ENCODE measurements at regions not wholly inside any gene's neighbourhood (a gene's known extent, or its start where the extent isn't known, plus 50 kb on each side); places are given as distances from the start of the nearest gene placed in this dataset.

DNA sequence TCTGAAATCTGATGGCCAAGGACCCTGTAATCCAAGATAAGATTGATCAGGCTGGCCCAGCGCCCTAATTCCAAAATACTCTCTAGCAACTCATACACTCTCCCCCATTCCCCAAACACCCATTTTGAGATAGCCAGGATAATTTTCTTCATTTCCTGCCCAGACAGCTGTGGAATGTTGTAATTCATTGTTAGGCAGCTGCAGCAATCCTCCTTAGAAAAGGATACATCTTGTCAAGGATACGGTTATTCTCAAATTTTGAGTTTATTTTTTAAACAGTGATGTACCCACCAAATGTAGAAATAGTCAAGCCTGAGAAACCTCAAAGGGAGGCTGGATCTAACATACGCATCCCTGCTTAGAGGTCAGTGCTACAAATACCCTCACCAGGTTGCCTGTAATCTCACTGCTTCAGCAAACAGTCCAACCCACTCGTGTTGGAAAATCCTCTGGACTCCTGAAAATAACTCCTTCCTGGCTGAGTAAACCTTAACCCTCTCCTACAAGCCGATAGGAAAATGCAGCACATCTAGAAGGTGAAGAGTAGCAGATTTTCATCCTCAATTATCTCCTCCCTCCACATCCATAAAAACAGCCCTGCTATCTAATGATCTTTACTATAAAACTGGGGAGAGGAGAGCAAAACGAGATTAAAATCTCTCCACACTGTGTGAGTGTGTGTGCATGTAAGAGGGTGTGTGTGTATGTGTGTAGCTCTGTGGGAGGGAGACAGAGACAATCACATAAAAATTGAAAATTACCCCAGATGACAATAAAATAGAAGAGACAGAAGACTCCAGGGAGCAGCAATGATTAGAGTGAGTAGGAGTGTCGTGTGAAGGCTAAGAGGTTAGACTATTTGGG, 683.1 kb downstream of the DIAPH3 start:
- DNase-seq: no peak
- intact Hi-C loops (cut with DNase I): no loop called here
- Histone ChIP-seq H3K27me3 (ENCODE audit: low read depth) (no peaks in the 10 kb centered on the region), H3K4me3 (no peak overlapping the region), H3K4me1 (peaks cover 4% of the 10 kb centered on the region), H3K36me3 (no peaks in the 10 kb centered on the region), H3K9me3 (no peaks in the 10 kb centered on the region), H3K27ac (no peak overlapping the region)
- ATAC-seq: no peak
- TF ChIP-seq, protein P1, sequence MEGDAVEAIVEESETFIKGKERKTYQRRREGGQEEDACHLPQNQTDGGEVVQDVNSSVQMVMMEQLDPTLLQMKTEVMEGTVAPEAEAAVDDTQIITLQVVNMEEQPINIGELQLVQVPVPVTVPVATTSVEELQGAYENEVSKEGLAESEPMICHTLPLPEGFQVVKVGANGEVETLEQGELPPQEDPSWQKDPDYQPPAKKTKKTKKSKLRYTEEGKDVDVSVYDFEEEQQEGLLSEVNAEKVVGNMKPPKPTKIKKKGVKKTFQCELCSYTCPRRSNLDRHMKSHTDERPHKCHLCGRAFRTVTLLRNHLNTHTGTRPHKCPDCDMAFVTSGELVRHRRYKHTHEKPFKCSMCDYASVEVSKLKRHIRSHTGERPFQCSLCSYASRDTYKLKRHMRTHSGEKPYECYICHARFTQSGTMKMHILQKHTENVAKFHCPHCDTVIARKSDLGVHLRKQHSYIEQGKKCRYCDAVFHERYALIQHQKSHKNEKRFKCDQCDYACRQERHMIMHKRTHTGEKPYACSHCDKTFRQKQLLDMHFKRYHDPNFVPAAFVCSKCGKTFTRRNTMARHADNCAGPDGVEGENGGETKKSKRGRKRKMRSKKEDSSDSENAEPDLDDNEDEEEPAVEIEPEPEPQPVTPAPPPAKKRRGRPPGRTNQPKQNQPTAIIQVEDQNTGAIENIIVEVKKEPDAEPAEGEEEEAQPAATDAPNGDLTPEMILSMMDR (IDR thresholded peaks at IDR 0.05): no peak

DNA sequence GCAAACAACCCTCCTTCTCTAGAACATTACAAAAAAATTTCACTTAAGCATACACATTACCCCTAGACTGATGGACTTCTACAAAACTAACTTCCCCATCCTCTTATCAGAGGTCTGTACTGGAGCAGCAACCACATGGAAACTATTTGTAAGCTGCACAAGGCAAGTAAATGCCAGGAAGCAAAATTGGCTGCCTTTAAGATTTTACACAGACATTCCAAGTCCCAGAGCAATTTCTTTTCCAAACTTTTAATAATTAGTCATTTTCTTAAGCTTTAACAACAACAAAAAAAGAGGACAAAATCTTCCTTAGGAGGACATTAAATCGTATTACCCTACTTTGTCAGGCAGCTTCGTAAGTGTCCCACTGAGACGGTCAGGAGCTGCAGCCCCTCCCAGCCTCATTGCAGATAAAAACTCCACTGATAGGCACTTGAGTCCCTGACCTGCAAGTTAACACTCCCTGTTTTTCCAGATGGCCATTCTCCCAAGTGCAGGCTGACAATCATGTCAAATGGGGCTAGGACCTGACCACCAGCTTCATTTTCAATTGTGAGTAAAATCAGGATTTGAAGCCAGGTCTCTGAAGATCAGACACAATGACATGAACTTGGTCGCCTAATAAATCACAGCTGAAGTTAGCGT, 680.1 kb downstream of the DIAPH3 start:
- TF ChIP-seq, protein P1 (IDR thresholded peaks at IDR 0.05): no peak
- Histone ChIP-seq H3K27ac (no peak overlapping the region), H3K36me3 (no peaks in the 10 kb centered on the region), H3K27me3 (ENCODE audit: low read depth) (no peaks in the 10 kb centered on the region), H3K4me3 (no peak overlapping the region), H3K9me3 (no peaks in the 10 kb centered on the region), H3K4me1 (peaks cover 4% of the 10 kb centered on the region)
- intact Hi-C loops (cut with DNase I): no loop called here
- ATAC-seq (no peak), DNase-seq (no peak)

DNA sequence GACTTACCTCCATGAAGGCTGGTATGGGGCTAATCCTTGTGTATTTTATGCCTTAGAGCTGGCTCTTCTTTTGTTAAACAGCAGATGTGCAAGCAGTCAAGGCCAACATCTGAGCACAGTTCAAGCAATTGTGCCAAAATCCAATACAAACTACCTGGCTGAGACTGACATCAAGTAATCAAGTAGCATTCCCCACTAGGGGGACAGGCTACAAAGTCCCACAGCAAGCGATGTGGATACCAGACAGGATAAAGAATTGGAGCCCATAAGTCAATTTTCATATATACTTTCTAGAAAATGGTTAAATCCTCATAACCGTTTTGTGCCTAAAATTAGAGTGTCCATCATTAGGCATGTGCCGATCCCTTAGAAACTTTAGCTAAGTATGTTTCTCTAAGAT, 675.8 kb downstream of the DIAPH3 start:
- no peak for DNase-seq
- Histone ChIP-seq H3K4me3 (no peak overlapping the region), H3K27me3 (ENCODE audit: low read depth) (no peaks in the 10 kb centered on the region), H3K27ac (no peak overlapping the region), H3K4me1 (peaks cover 4% of the 10 kb centered on the region), H3K9me3 (no peaks in the 10 kb centered on the region), H3K36me3 (no peaks in the 10 kb centered on the region)
- intact Hi-C loops (cut with DNase I): no loop called here
- TF ChIP-seq, protein P1 (IDR thresholded peaks at IDR 0.05): no peak
- no peak for ATAC-seq

DNA sequence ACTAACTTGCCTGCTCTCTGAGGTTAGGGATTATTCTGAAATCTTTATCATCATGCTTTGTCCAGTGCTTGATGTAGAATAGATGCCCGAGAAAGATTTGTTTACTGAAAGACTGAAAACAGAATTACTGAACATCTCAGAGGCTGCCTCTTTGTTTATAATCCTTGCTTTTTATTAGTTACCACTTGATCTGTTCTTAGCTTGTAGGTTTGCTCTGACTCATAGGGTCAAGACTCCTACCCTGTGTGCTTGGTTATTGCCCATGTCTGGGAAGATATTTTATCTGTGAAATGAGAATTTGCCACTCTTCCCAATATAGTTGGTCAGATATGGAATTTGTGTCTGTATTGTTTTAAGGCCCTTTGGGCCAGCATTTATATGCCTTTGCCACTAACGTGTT, 675.3 kb downstream of the DIAPH3 start:
- Histone ChIP-seq H3K27me3 (ENCODE audit: low read depth) (no peaks in the 10 kb centered on the region), H3K27ac (no peak overlapping the region), H3K4me3 (no peak overlapping the region), H3K4me1 (peaks cover 5% of the 10 kb centered on the region), H3K36me3 (no peaks in the 10 kb centered on the region), H3K9me3 (no peaks in the 10 kb centered on the region)
- ATAC-seq: no peak
- TF ChIP-seq, protein P1 (IDR thresholded peaks at IDR 0.05): no peak
- intact Hi-C loops (cut with DNase I): no loop called here
- DNase-seq: no peak

DNA sequence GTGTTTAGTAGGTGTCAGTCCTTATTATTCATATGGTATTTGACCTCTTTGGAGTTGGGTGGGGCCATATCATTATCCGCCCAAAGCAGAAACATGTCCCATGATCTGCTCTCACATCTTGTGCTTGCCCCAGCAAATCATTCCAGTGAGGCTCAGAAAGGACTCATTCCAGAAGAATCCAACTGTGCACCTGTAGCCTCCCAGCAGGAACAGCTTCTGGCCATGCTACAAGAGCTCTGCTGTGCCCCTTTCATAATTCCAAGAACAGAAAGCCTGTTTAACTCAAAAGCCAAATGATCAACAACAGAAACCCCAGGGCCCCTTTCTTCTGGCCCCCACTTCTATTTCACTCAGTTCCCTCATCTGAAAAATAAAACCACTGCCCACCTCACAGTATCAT, 673.1 kb downstream of the DIAPH3 start:
- TF ChIP-seq, protein P1 (IDR thresholded peaks at IDR 0.05): no peak
- no peak overlapping the region for H3K27ac ChIP-seq
- intact Hi-C loops (cut with DNase I): no loop called here
- ATAC-seq (no peak), DNase-seq (no peak)
- no peaks in the 10 kb centered on the region for H3K27me3 ChIP-seq (ENCODE audit: low read depth)
- no peaks in the 10 kb centered on the region for H3K36me3 ChIP-seq
- peaks cover 10% of the 10 kb centered on the region for H3K4me1 ChIP-seq
- H3K9me3 ChIP-seq: no peaks in the 10 kb centered on the region
- H3K4me3 ChIP-seq: no peak overlapping the region
